Spleen (tissue), 11 donors: ENCODE measurements at regions not wholly inside any gene's neighbourhood (a gene's known extent, or its start where the extent isn't known, plus 50 kb on each side); places are given as distances from the start of the nearest gene placed in this dataset.

Source experiments
- DNase-seq: peaks from one replicate; pipeline ENCODE4 v3.0.0-alpha.2; 2020
- H3K27ac ChIP-seq, 8 donors: fragments of 200-600 bp; sonication (generic) in 7 of 8; 1 replicate in 4 of 8; 2 replicates in 4 of 8; pipeline versions ENCODE4 v1.5.0 to v1.8.0; 2016 to 2021; ENCODE audit warnings: inconsistent platforms in 4 of 8, mild to moderate bottlenecking in 4 of 8, moderate library complexity in 1 of 8
- H3K27me3 ChIP-seq, 7 donors: fragments of 200-600 bp; sonication (generic) in 6 of 7; replicated peaks in 1 of 7; 1 replicate in 4 of 7; 2 replicates in 3 of 7; pipeline versions ENCODE4 v1.5.0 to v1.8.0; 2016 to 2021; ENCODE audit warnings: inconsistent platforms in 3 of 7, mild to moderate bottlenecking in 1 of 7
- H3K36me3 ChIP-seq, 6 donors: fragments of 200-600 bp; sonication (generic) in 5 of 6; 1 replicate in 4 of 6; 2 replicates in 2 of 6; pipeline versions ENCODE4 v1.5.0 to v1.8.0; 2016 to 2021; ENCODE audit warnings: inconsistent platforms in 2 of 6
- H3K4me1 ChIP-seq, 6 donors: fragments of 200-600 bp; sonication (generic) in 5 of 6; 1 replicate in 3 of 6; 2 replicates in 3 of 6; pipeline versions ENCODE4 v1.5.0 to v1.8.0; 2016 to 2021; ENCODE audit warnings: inconsistent platforms in 3 of 6
- H3K4me3 ChIP-seq, 8 donors: fragments of 200-600 bp; sonication (generic) in 7 of 8; 1 replicate in 4 of 8; 2 replicates in 4 of 8; pipeline versions ENCODE4 v1.5.0 to v1.8.0; 2016 to 2021; ENCODE audit warnings: inconsistent platforms in 4 of 8, mild to moderate bottlenecking in 4 of 8, moderate library complexity in 2 of 8
- H3K9me3 ChIP-seq, 8 donors: fragments of 200-600 bp; sonication (generic) in 7 of 8; 1 replicate in 4 of 8; 2 replicates in 4 of 8; pipeline versions ENCODE4 v1.5.0 to v1.8.0; 2016 to 2021; ENCODE audit warnings: inconsistent platforms in 4 of 8
- POLR2A ChIP-seq, 3 donors: fragments of 450-650 bp; IDR thresholded peaks; one replicate each; pipeline ENCODE4 v1.5.1; 2017; ENCODE audit warnings: antibody characterized with exemption in 3 of 3, mild to moderate bottlenecking in 1 of 3
- POLR2AphosphoS5 ChIP-seq, 3 donors: sonication (generic); formaldehyde crosslinking; IDR thresholded peaks; one replicate each; pipeline ENCODE4 v1.5.1; 2017; ENCODE audit warnings: antibody characterized with exemption in 3 of 3
- WGBS, 5 donors: extraction: QIAGEN DNeasy Blood & Tissue Kit in 3 of 5; methylation state at CpG; one replicate each; pipeline versions ENCODE4 v1.1.5 to v1.1.7; 2013 to 2018; 5-methylcytosine and 5-hydroxymethylcytosine counted together
- intact Hi-C: fragments of 100-400 bp; cut with DNase I; formaldehyde crosslinking; loops from one replicate; pipeline ENCODE4 v1.15.0; 2023; ENCODE audit warnings: low total_unique reads
- TF ChIP-seq, protein P1 (sequence below), 11 experiments: fragments of 200-600 bp in 7 of 11; fragments of 450-650 bp in 4 of 11; sonication (generic) in 4 of 11; IDR thresholded peaks in 8 of 11; conservative IDR thresholded peaks in 3 of 11; 1 replicate in 7 of 11; 2 replicates in 4 of 11; pipeline versions ENCODE4 v1.4.0 to v1.8.0; 2016 to 2021; ENCODE audit warnings: antibody characterized with exemption in 11 of 11, inconsistent platforms in 4 of 11, mild to moderate bottlenecking in 1 of 11
- donor health status: healthy with polysubstance abuse.
- donor health status: DM: no; HTN: no; CAD: no; lungs with moderate emphysema.
- donor health status: DM: no; HTN: no; CAD: no.
- donor health status: Bipolar disorder and iron deficiency.
- donor health status: healthy.
- donor health status: DM: no; HTN: no; CAD: no.
- donor health status: DM: yes; HTN: yes; CAD: no.

DNA sequence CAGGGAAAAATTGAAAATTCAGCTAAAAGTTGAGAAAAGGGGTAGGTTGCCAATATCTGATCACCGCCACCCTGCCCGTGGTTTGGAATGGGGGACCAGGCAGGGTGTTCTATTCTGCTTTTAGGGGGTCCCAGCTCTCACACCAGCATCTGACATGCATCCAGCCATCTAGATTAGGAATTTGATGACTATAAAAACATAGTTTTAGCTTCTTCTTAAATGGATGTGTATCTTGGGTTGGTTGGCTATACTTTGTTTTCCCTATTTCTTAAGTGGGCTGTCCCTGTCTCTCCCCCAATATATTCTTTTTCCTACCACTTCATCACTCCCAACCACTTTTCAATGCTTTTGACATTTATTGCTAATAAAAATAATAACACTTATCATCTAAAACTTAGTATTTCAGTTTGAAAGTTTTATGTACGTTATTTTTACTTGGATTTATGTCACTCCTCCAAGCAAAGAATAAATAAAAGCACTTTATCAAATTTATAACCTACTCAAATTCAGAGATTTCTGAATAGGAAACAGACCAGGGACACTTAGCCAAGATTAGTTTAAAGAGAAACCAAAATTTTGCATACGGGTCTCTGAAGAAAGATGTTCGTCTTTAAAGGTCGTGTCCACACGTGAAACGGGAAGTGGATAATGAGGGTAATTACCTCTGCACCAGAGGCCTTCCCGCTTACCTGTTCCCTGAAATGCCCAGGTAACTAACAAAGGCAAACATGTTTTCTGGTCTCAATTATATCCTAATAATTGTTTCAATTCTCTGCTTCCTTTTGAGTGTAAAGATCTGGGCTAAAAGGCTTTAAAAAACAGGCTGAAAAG, 233.2 kb upstream of the AUTS2 start:
- intact Hi-C loops, result no loop called here
- Histone ChIP-seq H3K27me3 (peaks cover 0 to 3% (median 0%) of the 10 kb centered on the region in 7 donors), H3K4me3 (no peak overlapping the region), H3K27ac (no peak overlapping the region), H3K4me1 (no peaks in the 10 kb centered on the region), H3K9me3 (no peaks in the 10 kb centered on the region), H3K36me3 (no peaks in the 10 kb centered on the region)
- WGBS, 5 donors, result 69 to 75% (median 72%) methylated on average over 9 of the region's 9 CpGs
- TF ChIP-seq POLR2AphosphoS5 (IDR thresholded peaks at IDR 0.05) (no peak), POLR2A (IDR thresholded peaks at IDR 0.05) (no peak)
- TF ChIP-seq, protein P1, sequence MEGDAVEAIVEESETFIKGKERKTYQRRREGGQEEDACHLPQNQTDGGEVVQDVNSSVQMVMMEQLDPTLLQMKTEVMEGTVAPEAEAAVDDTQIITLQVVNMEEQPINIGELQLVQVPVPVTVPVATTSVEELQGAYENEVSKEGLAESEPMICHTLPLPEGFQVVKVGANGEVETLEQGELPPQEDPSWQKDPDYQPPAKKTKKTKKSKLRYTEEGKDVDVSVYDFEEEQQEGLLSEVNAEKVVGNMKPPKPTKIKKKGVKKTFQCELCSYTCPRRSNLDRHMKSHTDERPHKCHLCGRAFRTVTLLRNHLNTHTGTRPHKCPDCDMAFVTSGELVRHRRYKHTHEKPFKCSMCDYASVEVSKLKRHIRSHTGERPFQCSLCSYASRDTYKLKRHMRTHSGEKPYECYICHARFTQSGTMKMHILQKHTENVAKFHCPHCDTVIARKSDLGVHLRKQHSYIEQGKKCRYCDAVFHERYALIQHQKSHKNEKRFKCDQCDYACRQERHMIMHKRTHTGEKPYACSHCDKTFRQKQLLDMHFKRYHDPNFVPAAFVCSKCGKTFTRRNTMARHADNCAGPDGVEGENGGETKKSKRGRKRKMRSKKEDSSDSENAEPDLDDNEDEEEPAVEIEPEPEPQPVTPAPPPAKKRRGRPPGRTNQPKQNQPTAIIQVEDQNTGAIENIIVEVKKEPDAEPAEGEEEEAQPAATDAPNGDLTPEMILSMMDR (IDR thresholded peaks at IDR 0.05 in 8 of 11, conservative IDR thresholded peaks at IDR 0.05 in 3 of 11), result no peak
- DNase-seq, result no peak

DNA sequence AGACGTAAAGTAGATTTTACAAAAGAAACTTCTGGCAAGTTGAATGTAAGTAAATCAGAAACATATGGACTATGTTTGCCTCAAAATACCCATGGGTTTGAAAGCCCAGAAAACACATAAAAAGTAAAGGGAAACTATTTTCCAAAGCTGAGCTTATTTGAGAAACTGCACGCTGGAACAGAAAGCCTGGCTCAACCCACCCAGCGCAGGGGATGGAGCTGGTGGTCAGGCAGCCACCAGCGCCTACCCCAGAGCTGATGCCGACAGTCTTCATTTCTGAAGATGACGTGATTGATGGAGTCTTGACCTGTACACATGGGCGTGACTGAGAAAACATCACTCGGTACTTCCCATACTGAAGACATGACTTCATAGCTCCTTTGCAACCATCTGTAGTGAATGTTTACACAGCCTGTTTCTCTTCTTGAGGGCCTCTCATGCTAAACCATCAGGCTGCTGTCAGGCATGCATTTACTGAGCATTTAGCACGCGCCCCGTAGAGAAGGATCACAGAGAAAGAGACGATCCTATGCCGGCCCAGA, 232.6 kb upstream of the AUTS2 start:
- WGBS, 5 donors, result 61 to 79% (median 74%) methylated on average over 13 of the region's 13 CpGs
- Histone ChIP-seq H3K27me3 (no peaks in the 10 kb centered on the region), H3K4me1 (no peaks in the 10 kb centered on the region), H3K36me3 (no peaks in the 10 kb centered on the region), H3K9me3 (no peaks in the 10 kb centered on the region), H3K4me3 (no peak overlapping the region), H3K27ac (no peak overlapping the region)
- no peak for DNase-seq
- intact Hi-C loops, result no loop called here
- TF ChIP-seq POLR2AphosphoS5 (IDR thresholded peaks at IDR 0.05) (no peak), POLR2A (IDR thresholded peaks at IDR 0.05) (no peak)
- TF ChIP-seq, protein P1 (IDR thresholded peaks at IDR 0.05 in 8 of 11, conservative IDR thresholded peaks at IDR 0.05 in 3 of 11), result no peak

DNA sequence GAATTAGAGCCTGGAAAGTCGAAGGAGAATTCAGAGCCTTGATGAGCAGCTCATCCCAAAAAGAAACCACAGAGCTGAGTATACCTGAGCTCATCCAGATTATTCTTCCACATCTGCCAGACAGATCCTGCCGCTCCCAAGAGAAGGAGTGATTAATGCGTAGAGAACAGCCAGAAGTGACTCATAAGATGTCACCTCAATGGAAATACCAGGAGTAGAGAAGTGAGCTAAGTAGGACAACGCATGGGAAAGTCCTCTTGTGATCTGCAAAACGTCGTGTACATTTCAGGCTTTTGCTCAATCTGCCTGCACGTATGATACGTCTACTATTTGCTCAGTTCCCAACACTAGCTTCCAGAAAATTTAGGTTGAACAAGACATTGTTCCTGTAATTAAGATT, 230.5 kb upstream of the AUTS2 start:
- no peak for TF ChIP-seq POLR2A (IDR thresholded peaks at IDR 0.05)
- TF ChIP-seq, protein P1 (IDR thresholded peaks at IDR 0.05 in 8 of 11, conservative IDR thresholded peaks at IDR 0.05 in 3 of 11), result no peak
- TF ChIP-seq POLR2AphosphoS5 (IDR thresholded peaks at IDR 0.05), result no peak
- no peaks in the 10 kb centered on the region for H3K27me3 ChIP-seq
- WGBS, 5 donors, result 75 to 93% (median 83%) methylated on average over 7 to 8 of the region's 8 CpGs
- no peak for DNase-seq
- H3K36me3 ChIP-seq, result no peaks in the 10 kb centered on the region
- intact Hi-C loops, result no loop called here
- no peak overlapping the region for H3K27ac ChIP-seq
- no peaks in the 10 kb centered on the region for H3K4me1 ChIP-seq
- no peak overlapping the region for H3K4me3 ChIP-seq
- H3K9me3 ChIP-seq, result peaks cover 0 to 7% (median 0%) of the 10 kb centered on the region in 8 donors
